Heart left ventricle (tissue), 13 donors: ENCODE measurements at regions not wholly inside any gene's neighbourhood (a gene's known extent, or its start where the extent isn't known, plus 50 kb on each side); places are given as distances from the start of the nearest gene placed in this dataset.
"Not testable (repeated sequence)": the region's sequence is repeated elsewhere in the genome, so short reads cannot be mapped to it uniquely, and the experiment has no call there.

ENCODE experiments used
- POLR2A ChIP-seq, 2 donors: fragments of 450-650 bp; IDR thresholded peaks; one replicate each; pipeline ENCODE4 v1.6.1; 2017; ENCODE audit warnings: antibody characterized with exemption in 2 of 2, mild to moderate bottlenecking in 2 of 2, moderate library complexity in 2 of 2
- TF ChIP-seq, protein P1 (sequence below), 12 donors: fragments of 200-600 bp; sonication (generic) in 4 of 12; IDR thresholded peaks; one replicate each; pipeline versions ENCODE4 v1.5.0 to v1.8.0; 2018 to 2022; ENCODE audit warnings: antibody characterized with exemption in 12 of 12, mild to moderate bottlenecking in 5 of 12
- donor health status: ischemic (EF 13 %, LVEDD 7.1; RV severe dilation, severe dysfunction).
- donor health status: DM: no; HTN: yes; CAD: no.
- donor health status: DM: no; HTN: no; CAD: no.
- donor health status: ischemic (EF 25% LVEDD 6.9; RV normal size, moderate dysfunction).
- donor health status: ischemic (EF 25% LVEDD 5.7; RV mildly dilated, moderate dysfunction).
- donor health status: ischemic (EF 35%, LVEDD 5.7; RV mildly dilated, moderate dysfunction).
- donor health status: nonischemic (EF 11% LVEDD 7.7; RV severe dilation, severe dysfunction).
- donor health status: DM: yes; HTN: yes; CAD: no.
- donor health status: PGD.
- donor health status: ischemic (EF 29% LVEDD 5.4; RV normal size, mild dysfunction).
- donor health status: nonischemic (EF 23%, LVEDD 6.1; RV moderate dilation, normal function).

GRCh38 chr2:67623741-67624140 lies 226.6 kb downstream of the ETAA1 start:
- TF ChIP-seq, protein P1, sequence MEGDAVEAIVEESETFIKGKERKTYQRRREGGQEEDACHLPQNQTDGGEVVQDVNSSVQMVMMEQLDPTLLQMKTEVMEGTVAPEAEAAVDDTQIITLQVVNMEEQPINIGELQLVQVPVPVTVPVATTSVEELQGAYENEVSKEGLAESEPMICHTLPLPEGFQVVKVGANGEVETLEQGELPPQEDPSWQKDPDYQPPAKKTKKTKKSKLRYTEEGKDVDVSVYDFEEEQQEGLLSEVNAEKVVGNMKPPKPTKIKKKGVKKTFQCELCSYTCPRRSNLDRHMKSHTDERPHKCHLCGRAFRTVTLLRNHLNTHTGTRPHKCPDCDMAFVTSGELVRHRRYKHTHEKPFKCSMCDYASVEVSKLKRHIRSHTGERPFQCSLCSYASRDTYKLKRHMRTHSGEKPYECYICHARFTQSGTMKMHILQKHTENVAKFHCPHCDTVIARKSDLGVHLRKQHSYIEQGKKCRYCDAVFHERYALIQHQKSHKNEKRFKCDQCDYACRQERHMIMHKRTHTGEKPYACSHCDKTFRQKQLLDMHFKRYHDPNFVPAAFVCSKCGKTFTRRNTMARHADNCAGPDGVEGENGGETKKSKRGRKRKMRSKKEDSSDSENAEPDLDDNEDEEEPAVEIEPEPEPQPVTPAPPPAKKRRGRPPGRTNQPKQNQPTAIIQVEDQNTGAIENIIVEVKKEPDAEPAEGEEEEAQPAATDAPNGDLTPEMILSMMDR (IDR thresholded peaks at IDR 0.05): not testable (repeated sequence)
- TF ChIP-seq POLR2A (IDR thresholded peaks at IDR 0.05): not testable (repeated sequence)
